MM.1S (cell line): ENCODE measurements at regions not wholly inside any gene's neighbourhood (a gene's known extent, or its start where the extent isn't known, plus 50 kb on each side); places are given as distances from the start of the nearest gene placed in this dataset.

Experiments
- DNase-seq: peaks from one replicate; pipeline ENCODE4 v3.0.0-alpha.2; 2015
- H2AFZ ChIP-seq: fragments of 300-600 bp; sonication (generic); 2 replicates; pipeline ENCODE4 v1.6.0; 2016; ENCODE audit warnings: antibody characterized with exemption, low read length
- H3F3A ChIP-seq: fragments of 300-600 bp; sonication (generic); 2 replicates; pipeline ENCODE4 v1.6.1; 2016; ENCODE audit warnings: mild to moderate bottlenecking, antibody characterized with exemption, low read length, moderate library complexity, mixed read lengths; ENCODE audit not compliant: insufficient read depth
- H3K27ac ChIP-seq: fragments of 300-600 bp; sonication (generic); 2 replicates; pipeline ENCODE4 v1.5.1; 2016; ENCODE audit warnings: mild to moderate bottlenecking, low read length
- H3K27me3 ChIP-seq: fragments of 300-600 bp; sonication (generic); replicated peaks from 2 replicates; pipeline ENCODE4 v1.6.0; 2016; ENCODE audit warnings: low read length; ENCODE audit not compliant: insufficient read depth
- H3K36me3 ChIP-seq: fragments of 300-600 bp; sonication (generic); replicated peaks from 2 replicates; pipeline ENCODE4 v1.6.1; 2016; ENCODE audit warnings: mild to moderate bottlenecking, low read length, mixed read lengths; ENCODE audit not compliant: insufficient read depth
- H3K4me1 ChIP-seq: fragments of 300-600 bp; sonication (generic); 2 replicates; pipeline ENCODE4 v1.6.1; 2016; ENCODE audit warnings: low read length, mixed read lengths
- H3K4me2 ChIP-seq: fragments of 300-600 bp; sonication (generic); 2 replicates; pipeline ENCODE4 v1.6.0; 2016; ENCODE audit warnings: low read depth, low read length
- H3K4me3 ChIP-seq: fragments of 300-600 bp; sonication (generic); 2 replicates; pipeline ENCODE4 v1.5.1; 2016; ENCODE audit warnings: low read length, mixed read lengths
- H3K79me2 ChIP-seq: fragments of 300-600 bp; sonication (generic); 2 replicates; pipeline ENCODE4 v1.6.1; 2016; ENCODE audit warnings: mixed run types, low read length, mixed read lengths
- H3K9ac ChIP-seq: fragments of 300-600 bp; sonication (generic); 2 replicates; pipeline ENCODE4 v1.6.1; 2016; ENCODE audit warnings: low read length, mixed read lengths
- H3K9me2 ChIP-seq: fragments of 300-600 bp; sonication (generic); replicated peaks from 2 replicates; pipeline ENCODE4 v1.6.1; 2016; ENCODE audit warnings: mild to moderate bottlenecking, low read length, mixed read lengths; ENCODE audit not compliant: insufficient read depth
- H3K9me3 ChIP-seq: fragments of 300-600 bp; sonication (generic); replicated peaks from 2 replicates; pipeline ENCODE4 v1.6.1; 2016; ENCODE audit warnings: mild to moderate bottlenecking, low read length, mixed read lengths; ENCODE audit not compliant: insufficient read depth
- H4K20me1 ChIP-seq: fragments of 300-600 bp; sonication (generic); 2 replicates; pipeline ENCODE4 v1.6.1; 2016; ENCODE audit warnings: mild to moderate bottlenecking, low read length, moderate library complexity, mixed read lengths; ENCODE audit not compliant: insufficient read depth
- EZH2 ChIP-seq: fragments of 300-600 bp; sonication (generic); optimal IDR thresholded peaks from 2 replicates; pipeline ENCODE3; 2017; ENCODE audit warnings: low read depth, mild to moderate bottlenecking, antibody characterized with exemption, low read length, mixed read lengths
- EZH2phosphoT487 ChIP-seq: fragments of 300-600 bp; sonication (generic); IDR thresholded peaks from 2 replicates; pipeline ENCODE4 v1.6.1; 2018; ENCODE audit warnings: antibody characterized with exemption, low read length
- TF ChIP-seq, protein P1 (sequence below): fragments of 300-600 bp; sonication (generic); IDR thresholded peaks from 2 replicates; pipeline ENCODE4 v1.5.1; 2016; ENCODE audit warnings: antibody characterized with exemption, low read length, mixed read lengths

- Histone ChIP-seq H3K27me3 (no peaks in the 10 kb centered on the region), H3K9me2 (no peaks in the 10 kb centered on the region), H3K4me2 (no peak overlapping the region), H2AFZ (no peak overlapping the region), H3K4me3 (no peak overlapping the region), H3K4me1 (no peaks in the 10 kb centered on the region), H3F3A (no peaks in the 10 kb centered on the region), H3K79me2 (no peaks in the 10 kb centered on the region), H3K9ac (no peak overlapping the region), H4K20me1 (no peaks in the 10 kb centered on the region), H3K9me3 (no peaks in the 10 kb centered on the region), H3K36me3 (no peaks in the 10 kb centered on the region), H3K27ac (no peak overlapping the region)
- TF ChIP-seq, protein P1, sequence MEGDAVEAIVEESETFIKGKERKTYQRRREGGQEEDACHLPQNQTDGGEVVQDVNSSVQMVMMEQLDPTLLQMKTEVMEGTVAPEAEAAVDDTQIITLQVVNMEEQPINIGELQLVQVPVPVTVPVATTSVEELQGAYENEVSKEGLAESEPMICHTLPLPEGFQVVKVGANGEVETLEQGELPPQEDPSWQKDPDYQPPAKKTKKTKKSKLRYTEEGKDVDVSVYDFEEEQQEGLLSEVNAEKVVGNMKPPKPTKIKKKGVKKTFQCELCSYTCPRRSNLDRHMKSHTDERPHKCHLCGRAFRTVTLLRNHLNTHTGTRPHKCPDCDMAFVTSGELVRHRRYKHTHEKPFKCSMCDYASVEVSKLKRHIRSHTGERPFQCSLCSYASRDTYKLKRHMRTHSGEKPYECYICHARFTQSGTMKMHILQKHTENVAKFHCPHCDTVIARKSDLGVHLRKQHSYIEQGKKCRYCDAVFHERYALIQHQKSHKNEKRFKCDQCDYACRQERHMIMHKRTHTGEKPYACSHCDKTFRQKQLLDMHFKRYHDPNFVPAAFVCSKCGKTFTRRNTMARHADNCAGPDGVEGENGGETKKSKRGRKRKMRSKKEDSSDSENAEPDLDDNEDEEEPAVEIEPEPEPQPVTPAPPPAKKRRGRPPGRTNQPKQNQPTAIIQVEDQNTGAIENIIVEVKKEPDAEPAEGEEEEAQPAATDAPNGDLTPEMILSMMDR = no peak
- TF ChIP-seq EZH2 (no peak), EZH2phosphoT487 (no peak)
- DNase-seq = no peak
Measured at GRCh38 chr6:84414531-84414930, 187.1 kb upstream of the CEP162 start.

GRCh38 chr6:84411060-84411629 is 183.7 kb upstream of the CEP162 start:
- H3K9ac ChIP-seq = no peak overlapping the region
- H3K27ac ChIP-seq = no peak overlapping the region
- H4K20me1 ChIP-seq = no peaks in the 10 kb centered on the region
- no peaks in the 10 kb centered on the region for H3K79me2 ChIP-seq
- H3F3A ChIP-seq = no peaks in the 10 kb centered on the region
- H3K4me1 ChIP-seq = no peaks in the 10 kb centered on the region
- no peak overlapping the region for H3K4me2 ChIP-seq
- H2AFZ ChIP-seq = no peak overlapping the region
- TF ChIP-seq, protein P1 = no peak
- TF ChIP-seq EZH2 (no peak), EZH2phosphoT487 (no peak)
- no peak for DNase-seq
- no peaks in the 10 kb centered on the region for H3K27me3 ChIP-seq
- no peak overlapping the region for H3K4me3 ChIP-seq
- H3K9me2 ChIP-seq = no peaks in the 10 kb centered on the region
- no peaks in the 10 kb centered on the region for H3K9me3 ChIP-seq
- no peaks in the 10 kb centered on the region for H3K36me3 ChIP-seq

- H3F3A ChIP-seq = no peaks in the 10 kb centered on the region
- H3K27me3 ChIP-seq = no peaks in the 10 kb centered on the region
- H3K79me2 ChIP-seq = no peaks in the 10 kb centered on the region
- H3K9me3 ChIP-seq = no peaks in the 10 kb centered on the region
- H3K9ac ChIP-seq = no peak overlapping the region
- no peak overlapping the region for H2AFZ ChIP-seq
- DNase-seq = no peak
- H4K20me1 ChIP-seq = no peaks in the 10 kb centered on the region
- H3K27ac ChIP-seq = no peak overlapping the region
- H3K4me2 ChIP-seq = no peak overlapping the region
- no peaks in the 10 kb centered on the region for H3K4me1 ChIP-seq
- TF ChIP-seq, protein P1 = no peak
- TF ChIP-seq EZH2 (no peak), EZH2phosphoT487 (no peak)
- no peak overlapping the region for H3K4me3 ChIP-seq
- H3K36me3 ChIP-seq = no peaks in the 10 kb centered on the region
- no peaks in the 10 kb centered on the region for H3K9me2 ChIP-seq
Measured at GRCh38 chr6:84409911-84410310, 182.5 kb upstream of the CEP162 start.
